GM12878 (cell line): ENCODE measurements at regions not wholly inside any gene's neighbourhood (a gene's known extent, or its start where the extent isn't known, plus 50 kb on each side); places are given as distances from the start of the nearest gene placed in this dataset.

Experiments used
- DPF2 ChIP-seq: fragments of 450-650 bp; IDR thresholded peaks from 2 replicates; pipeline ENCODE4 v1.6.1; 2017; ENCODE audit warnings: mild to moderate bottlenecking
- PML ChIP-seq: IDR thresholded peaks from 2 replicates; pipeline ENCODE4 v1.6.1; 2012; ENCODE audit warnings: low read length, inconsistent platforms
- SPI1 ChIP-seq: IDR thresholded peaks from 2 replicates; pipeline ENCODE4 v1.6.1; 2011; ENCODE audit warnings: low read depth, mild to moderate bottlenecking, low read length, moderate library complexity, borderline replicate concordance; ENCODE audit not compliant: insufficient read depth
- TBL1XR1 ChIP-seq: IDR thresholded peaks from 2 replicates; pipeline ENCODE4 v1.6.1; 2012; ENCODE audit warnings: low read depth, low read length, improper control_type of control experiment
- YY1 ChIP-seq: IDR thresholded peaks from 2 replicates; pipeline ENCODE4 v1.6.1; 2011; ENCODE audit warnings: low read depth, mild to moderate bottlenecking, low read length
- ZNF24 ChIP-seq: fragments of 450-650 bp; IDR thresholded peaks from 2 replicates; pipeline ENCODE4 v1.6.1; 2017; ENCODE audit warnings: antibody characterized with exemption, mild to moderate bottlenecking
- TF ChIP-seq, protein P1 (sequence below): fragments of 450-650 bp; conservative IDR thresholded peaks from 2 replicates; pipeline ENCODE4 v1.6.1; 2017; ENCODE audit warnings: mild to moderate bottlenecking, moderate library complexity
- TF ChIP-seq, protein P2 (sequence below): IDR thresholded peaks from 2 replicates; pipeline ENCODE4 v1.6.1; 2011; ENCODE audit warnings: low read depth, mild to moderate bottlenecking, low read length, moderate library complexity, borderline replicate concordance; ENCODE audit errors: extremely low read depth
- TF ChIP-seq, protein P3 (sequence below): fragments of 450-650 bp; IDR thresholded peaks from 2 replicates; pipeline ENCODE4 v1.6.1; 2014; ENCODE audit warnings: mild to moderate bottlenecking
- TF ChIP-seq, protein P4 (sequence below): fragments of 150-350 bp; IDR thresholded peaks from 2 replicates; pipeline ENCODE4 v1.6.1; 2014; ENCODE audit warnings: mild to moderate bottlenecking, low read depth, low read length
- TF ChIP-seq, protein P5 (sequence below): IDR thresholded peaks from 2 replicates; pipeline ENCODE4 v1.6.1; 2012; ENCODE audit warnings: low read depth, low read length, improper control_type of control experiment

DNA sequence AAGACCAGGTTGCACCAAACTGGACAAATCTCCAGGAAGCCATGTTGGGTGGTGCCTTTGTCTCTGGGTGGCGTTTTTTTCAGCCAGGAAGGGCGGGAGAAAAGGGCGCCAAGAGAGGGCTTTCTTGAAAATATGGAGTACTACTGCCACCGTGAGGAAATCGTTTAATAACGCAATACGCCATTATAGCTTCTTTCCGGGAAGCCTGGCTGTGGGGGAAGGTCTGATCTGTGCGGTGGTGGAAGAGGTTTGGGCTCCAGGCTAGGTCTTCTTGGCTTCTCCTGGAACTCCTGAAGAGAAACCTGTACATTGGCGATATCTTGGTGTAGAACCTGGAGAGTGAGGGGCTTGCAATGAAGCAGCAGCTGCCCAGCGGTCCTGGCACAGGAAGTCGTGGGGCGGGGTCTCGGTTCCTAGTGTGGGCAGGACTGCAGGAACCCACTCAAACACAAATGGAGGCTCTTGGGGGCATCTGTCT lies 202.7 kb downstream of the OR13H1 start (continued):
- TF ChIP-seq, protein P1, sequence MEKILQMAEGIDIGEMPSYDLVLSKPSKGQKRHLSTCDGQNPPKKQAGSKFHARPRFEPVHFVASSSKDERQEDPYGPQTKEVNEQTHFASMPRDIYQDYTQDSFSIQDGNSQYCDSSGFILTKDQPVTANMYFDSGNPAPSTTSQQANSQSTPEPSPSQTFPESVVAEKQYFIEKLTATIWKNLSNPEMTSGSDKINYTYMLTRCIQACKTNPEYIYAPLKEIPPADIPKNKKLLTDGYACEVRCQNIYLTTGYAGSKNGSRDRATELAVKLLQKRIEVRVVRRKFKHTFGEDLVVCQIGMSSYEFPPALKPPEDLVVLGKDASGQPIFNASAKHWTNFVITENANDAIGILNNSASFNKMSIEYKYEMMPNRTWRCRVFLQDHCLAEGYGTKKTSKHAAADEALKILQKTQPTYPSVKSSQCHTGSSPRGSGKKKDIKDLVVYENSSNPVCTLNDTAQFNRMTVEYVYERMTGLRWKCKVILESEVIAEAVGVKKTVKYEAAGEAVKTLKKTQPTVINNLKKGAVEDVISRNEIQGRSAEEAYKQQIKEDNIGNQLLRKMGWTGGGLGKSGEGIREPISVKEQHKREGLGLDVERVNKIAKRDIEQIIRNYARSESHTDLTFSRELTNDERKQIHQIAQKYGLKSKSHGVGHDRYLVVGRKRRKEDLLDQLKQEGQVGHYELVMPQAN: no peak
- TF ChIP-seq, protein P2, sequence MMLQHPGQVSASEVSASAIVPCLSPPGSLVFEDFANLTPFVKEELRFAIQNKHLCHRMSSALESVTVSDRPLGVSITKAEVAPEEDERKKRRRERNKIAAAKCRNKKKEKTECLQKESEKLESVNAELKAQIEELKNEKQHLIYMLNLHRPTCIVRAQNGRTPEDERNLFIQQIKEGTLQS: no peak
- TF ChIP-seq ZNF24 (0 out of 2 replicates have a peak, but pooled peaks have one; percentile 27), PML (no peak), DPF2 (no peak), SPI1 (no peak), YY1 (peak; percentile 93), TBL1XR1 (0 out of 2 replicates have a peak, but pooled peaks have one; percentile 50)
- TF ChIP-seq, protein P3, sequence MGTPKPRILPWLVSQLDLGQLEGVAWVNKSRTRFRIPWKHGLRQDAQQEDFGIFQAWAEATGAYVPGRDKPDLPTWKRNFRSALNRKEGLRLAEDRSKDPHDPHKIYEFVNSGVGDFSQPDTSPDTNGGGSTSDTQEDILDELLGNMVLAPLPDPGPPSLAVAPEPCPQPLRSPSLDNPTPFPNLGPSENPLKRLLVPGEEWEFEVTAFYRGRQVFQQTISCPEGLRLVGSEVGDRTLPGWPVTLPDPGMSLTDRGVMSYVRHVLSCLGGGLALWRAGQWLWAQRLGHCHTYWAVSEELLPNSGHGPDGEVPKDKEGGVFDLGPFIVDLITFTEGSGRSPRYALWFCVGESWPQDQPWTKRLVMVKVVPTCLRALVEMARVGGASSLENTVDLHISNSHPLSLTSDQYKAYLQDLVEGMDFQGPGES: no peak
- TF ChIP-seq, protein P4, sequence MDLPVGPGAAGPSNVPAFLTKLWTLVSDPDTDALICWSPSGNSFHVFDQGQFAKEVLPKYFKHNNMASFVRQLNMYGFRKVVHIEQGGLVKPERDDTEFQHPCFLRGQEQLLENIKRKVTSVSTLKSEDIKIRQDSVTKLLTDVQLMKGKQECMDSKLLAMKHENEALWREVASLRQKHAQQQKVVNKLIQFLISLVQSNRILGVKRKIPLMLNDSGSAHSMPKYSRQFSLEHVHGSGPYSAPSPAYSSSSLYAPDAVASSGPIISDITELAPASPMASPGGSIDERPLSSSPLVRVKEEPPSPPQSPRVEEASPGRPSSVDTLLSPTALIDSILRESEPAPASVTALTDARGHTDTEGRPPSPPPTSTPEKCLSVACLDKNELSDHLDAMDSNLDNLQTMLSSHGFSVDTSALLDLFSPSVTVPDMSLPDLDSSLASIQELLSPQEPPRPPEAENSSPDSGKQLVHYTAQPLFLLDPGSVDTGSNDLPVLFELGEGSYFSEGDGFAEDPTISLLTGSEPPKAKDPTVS: no peak
- TF ChIP-seq, protein P5, sequence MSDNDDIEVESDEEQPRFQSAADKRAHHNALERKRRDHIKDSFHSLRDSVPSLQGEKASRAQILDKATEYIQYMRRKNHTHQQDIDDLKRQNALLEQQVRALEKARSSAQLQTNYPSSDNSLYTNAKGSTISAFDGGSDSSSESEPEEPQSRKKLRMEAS: peak; percentile 39; the same call in 1 of the 2 replicates
